H9 (cell line): ENCODE measurements at regions not wholly inside any gene's neighbourhood (a gene's known extent, or its start where the extent isn't known, plus 50 kb on each side); places are given as distances from the start of the nearest gene placed in this dataset.

Experiments
- DNase-seq: peaks from one replicate; pipeline ENCODE4 v3.0.0-alpha.2; 2017
- H2AFZ ChIP-seq: one replicate; pipeline ENCODE4 v1.6.1; 2013; ENCODE audit warnings: mild to moderate bottlenecking, low read length, control low read depth, moderate library complexity
- H2AK5ac ChIP-seq: 2 replicates; pipeline ENCODE4 v1.6.1; 2013; ENCODE audit warnings: low read length, control low read depth, mixed read lengths; ENCODE audit not compliant: insufficient read length
- H2BK120ac ChIP-seq: one replicate; pipeline ENCODE4 v1.6.1; 2013; ENCODE audit warnings: low read depth, mild to moderate bottlenecking, low read length, control low read depth, inconsistent platforms; ENCODE audit not compliant: poor library complexity, severe bottlenecking
- H2BK12ac ChIP-seq: 2 replicates; pipeline ENCODE4 v1.6.1; 2013; ENCODE audit warnings: low read length, control low read depth, mixed read lengths, low read depth; ENCODE audit not compliant: insufficient read length
- H2BK15ac ChIP-seq: 2 replicates; pipeline ENCODE4 v1.6.1; 2013; ENCODE audit warnings: low read depth, low read length, control low read depth
- H2BK20ac ChIP-seq: one replicate; pipeline ENCODE4 v1.6.1; 2013; ENCODE audit warnings: low read depth, mild to moderate bottlenecking, low read length, control low read depth, inconsistent platforms; ENCODE audit not compliant: poor library complexity, severe bottlenecking
- H2BK5ac ChIP-seq: 2 replicates; pipeline ENCODE4 v1.6.1; 2013; ENCODE audit warnings: low read length, control low read depth, mixed read lengths; ENCODE audit not compliant: insufficient read length
- H3K14ac ChIP-seq: 2 replicates; pipeline ENCODE4 v1.6.1; 2013; ENCODE audit warnings: low read length, control low read depth; ENCODE audit not compliant: insufficient read depth
- H3K18ac ChIP-seq: 2 replicates; pipeline ENCODE4 v1.6.1; 2013; ENCODE audit warnings: low read depth, mild to moderate bottlenecking, mixed read lengths, low read length, control low read depth; ENCODE audit not compliant: insufficient read length
- H3K23ac ChIP-seq: 2 replicates; pipeline ENCODE4 v1.6.1; 2013; ENCODE audit warnings: low read length, control low read depth, mixed read lengths, low read depth; ENCODE audit not compliant: insufficient read length
- H3K23me2 ChIP-seq: 2 replicates; pipeline ENCODE4 v1.6.1; 2013; ENCODE audit warnings: low read depth, mild to moderate bottlenecking, mixed read lengths, low read length, control low read depth; ENCODE audit not compliant: insufficient read length, poor library complexity, severe bottlenecking
- H3K27ac ChIP-seq: 2 replicates; pipeline ENCODE4 v1.5.1; 2013; ENCODE audit warnings: low read length, control low read depth, mixed read lengths, low read depth; ENCODE audit not compliant: insufficient read length
- H3K27me3 ChIP-seq: 2 replicates; pipeline ENCODE4 v1.6.1; 2013; ENCODE audit warnings: low read length, control low read depth, inconsistent platforms; ENCODE audit not compliant: insufficient read depth
- H3K4ac ChIP-seq: 2 replicates; pipeline ENCODE4 v1.6.1; 2013; ENCODE audit warnings: low read depth, mild to moderate bottlenecking, control low read depth, inconsistent platforms, low read length, moderate library complexity
- H3K4me1 ChIP-seq: 2 replicates; pipeline ENCODE4 v1.6.1; 2013; ENCODE audit warnings: low read length, control low read depth, inconsistent platforms; ENCODE audit not compliant: insufficient read depth
- H3K4me2 ChIP-seq: 2 replicates; pipeline ENCODE4 v1.6.1; 2013; ENCODE audit warnings: low read length, control low read depth, mixed read lengths; ENCODE audit not compliant: insufficient read length, insufficient read depth
- H3K56ac ChIP-seq: 2 replicates; pipeline ENCODE4 v1.6.1; 2013; ENCODE audit warnings: low read depth, mild to moderate bottlenecking, mixed read lengths, low read length, control low read depth; ENCODE audit not compliant: insufficient read length
- H3K79me1 ChIP-seq: 2 replicates; pipeline ENCODE4 v1.6.1; 2013; ENCODE audit warnings: low read depth, mild to moderate bottlenecking, moderate library complexity, low read length, control low read depth, inconsistent platforms; ENCODE audit not compliant: insufficient read depth, poor library complexity, severe bottlenecking
- H3K79me2 ChIP-seq: 2 replicates; pipeline ENCODE4 v1.6.1; 2013; ENCODE audit warnings: low read length, control low read depth, inconsistent platforms; ENCODE audit not compliant: insufficient read depth
- H3K9ac ChIP-seq: 2 replicates; pipeline ENCODE4 v1.6.1; 2013; ENCODE audit warnings: low read length, control low read depth, mixed read lengths; ENCODE audit not compliant: insufficient read length; ENCODE audit errors: extremely low read depth
- H3K9me3 ChIP-seq: one replicate; pipeline ENCODE4 v1.6.1; 2013; ENCODE audit warnings: low read depth, low read length, inconsistent platforms; ENCODE audit not compliant: control insufficient read depth
- H3T11ph ChIP-seq: one replicate; pipeline ENCODE4 v1.6.1; 2013; ENCODE audit warnings: mild to moderate bottlenecking, low read length, control low read depth, inconsistent platforms
- H4K20me1 ChIP-seq: one replicate; pipeline ENCODE4 v1.6.1; 2013; ENCODE audit not compliant: control insufficient read depth, insufficient read length, insufficient read depth
- H4K5ac ChIP-seq: 2 replicates; pipeline ENCODE4 v1.6.1; 2013; ENCODE audit warnings: low read depth, mild to moderate bottlenecking, mixed read lengths, low read length, control low read depth; ENCODE audit not compliant: insufficient read length
- H4K8ac ChIP-seq: replicated peaks from 2 replicates; pipeline ENCODE4 v1.6.1; 2013; ENCODE audit warnings: low read length, control low read depth, mixed read lengths, low read depth; ENCODE audit not compliant: insufficient read length
- H4K91ac ChIP-seq: 2 replicates; pipeline ENCODE4 v1.6.1; 2013; ENCODE audit warnings: low read depth, mild to moderate bottlenecking, moderate library complexity, mixed read lengths, low read length, control low read depth; ENCODE audit not compliant: insufficient read length
- H3K27ac Mint-ChIP-seq, 3 experiments: 2 replicates in 2 of 3; 3 replicates in 1 of 3; pipeline ENCODE4 v1.8.0; 2020 to 2021; ENCODE audit warnings: mixed read lengths in 3 of 3, mild to moderate bottlenecking in 1 of 3, moderate library complexity in 1 of 3
- H3K27me3 Mint-ChIP-seq: 2 replicates; pipeline ENCODE4 v1.8.0; 2021; ENCODE audit warnings: low read depth, mild to moderate bottlenecking, moderate library complexity, mixed read lengths
- H3K36me3 Mint-ChIP-seq, 3 experiments: 2 replicates in 2 of 3; 3 replicates in 1 of 3; pipeline ENCODE4 v1.8.0; 2020 to 2021; ENCODE audit warnings: low read depth in 3 of 3, mixed read lengths in 3 of 3; ENCODE audit not compliant: insufficient read depth in 1 of 3
- H3K4me1 Mint-ChIP-seq, 2 experiments: 2 replicates each; pipeline ENCODE4 v1.8.0; 2020; ENCODE audit warnings: mixed read lengths in 2 of 2
- H3K4me3 Mint-ChIP-seq, 2 experiments: 2 replicates in 1 of 2; 3 replicates in 1 of 2; pipeline ENCODE4 v1.8.0; 2020 to 2021; ENCODE audit warnings: mild to moderate bottlenecking in 2 of 2, mixed read lengths in 2 of 2, moderate library complexity in 1 of 2
- H3K9me3 Mint-ChIP-seq, 2 experiments: 2 replicates in 1 of 2; 3 replicates in 1 of 2; pipeline ENCODE4 v1.8.0; 2020; ENCODE audit warnings: mild to moderate bottlenecking in 2 of 2, mixed read lengths in 2 of 2, moderate library complexity in 1 of 2
- CTCF ChIP-seq: fragments of 200-600 bp; sonication (generic); conservative IDR thresholded peaks from 3 replicates; pipeline ENCODE4 v1.8.0; 2021; ENCODE audit warnings: antibody characterized with exemption, mild to moderate bottlenecking

DNA sequence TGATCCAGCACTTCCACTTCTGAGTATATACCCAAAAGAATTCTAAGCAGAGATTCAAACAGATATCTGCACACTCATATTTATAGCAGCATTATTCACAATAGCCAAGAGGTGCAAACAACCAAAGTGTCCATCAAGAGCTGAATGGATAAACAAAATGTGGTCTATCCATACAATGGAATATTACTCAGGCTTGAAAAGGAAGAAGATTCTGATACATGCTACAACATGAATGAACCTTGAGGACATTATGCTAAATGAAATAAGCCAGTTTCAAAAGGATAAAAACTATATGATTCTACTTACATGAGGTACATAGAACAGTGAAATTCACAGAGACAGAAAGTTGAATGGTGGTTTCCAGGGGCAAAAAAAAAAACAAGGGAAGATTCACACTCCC, 88.9 kb downstream of the CCDC185 start:
- H2BK12ac ChIP-seq: no peak overlapping the region

More for the DNA sequence above, 88.9 kb downstream of the CCDC185 start:
- DNase-seq: no peak
- Mint-ChIP-seq H3K9me3 (no peaks in the 10 kb centered on the region), H3K36me3 (no peaks in the 10 kb centered on the region; a peak in 1 of 7 replicates), H3K27me3 (peaks cover 23% of the 10 kb centered on the region), H3K27ac (no peak overlapping the region), H3K4me1 (peaks cover 27% of the 10 kb centered on the region in 2 experiments), H3K4me3 (no peak overlapping the region)
- Histone ChIP-seq H3K27me3 (no peaks in the 10 kb centered on the region), H3K9ac (no peak overlapping the region), H2AK5ac (no peak overlapping the region), H2BK20ac (no peak overlapping the region), H2BK15ac (no peak overlapping the region), H3K27ac (no peak overlapping the region), H3K23ac (no peak overlapping the region), H4K91ac (no peak overlapping the region), H3K4me1 (peaks cover 3% of the 10 kb centered on the region), H3K9me3 (no peaks in the 10 kb centered on the region), H2AFZ (no peak overlapping the region), H3K4ac (no peak overlapping the region), H3K18ac (no peak overlapping the region), H3K23me2 (no peaks in the 10 kb centered on the region), H4K20me1 (peaks cover 2% of the 10 kb centered on the region), H3K79me2 (no peaks in the 10 kb centered on the region), H3K14ac (no peak overlapping the region), H3K4me2 (no peak overlapping the region), H2BK120ac (no peak overlapping the region), H3T11ph (no peak overlapping the region), H4K5ac (no peak overlapping the region), H4K8ac (no peak overlapping the region), H2BK5ac (no peak overlapping the region), H3K79me1 (no peaks in the 10 kb centered on the region), H3K56ac (no peak overlapping the region)
- no peak for TF ChIP-seq CTCF
